ENCODE measurements at regions not wholly inside any gene's neighbourhood (a gene's known extent, or its start where the extent isn't known, plus 50 kb on each side); places are given as distances from the start of the nearest gene placed in this dataset.
"Not testable (repeated sequence)": the region's sequence is repeated elsewhere in the genome, so short reads cannot be mapped to it uniquely, and the experiment has no call there.

- Histone ChIP-seq H3K4me3 (no peak overlapping the region), H3K27me3 (no peaks in the 10 kb centered on the region), H3K36me3 (no peaks in the 10 kb centered on the region), H3K4me1 (no peaks in the 10 kb centered on the region), H3K27ac (no peak overlapping the region), H3K9me3 (no peaks in the 10 kb centered on the region)
- no peak for TF ChIP-seq CTCF (IDR thresholded peaks at IDR 0.05)
- TF ChIP-seq EP300 (IDR thresholded peaks at IDR 0.05): no peak
- TF ChIP-seq POLR2AphosphoS5 (IDR thresholded peaks at IDR 0.05): no peak
- TF ChIP-seq POLR2A (IDR thresholded peaks at IDR 0.05): no peak
- DNase-seq (ENCODE audit: low spot score in 2 of 2): no peak
These were observed 488.6 kb upstream of the USP9Y start for GRCh38 chrY:12212394-12212793.

GRCh38 chrY:12215564-12216022 is 485.4 kb upstream of the USP9Y start:
- H3K4me3 ChIP-seq: no peak overlapping the region
- no peaks in the 10 kb centered on the region for H3K36me3 ChIP-seq
- H3K27ac ChIP-seq: no peak overlapping the region
- no peak for TF ChIP-seq POLR2A (IDR thresholded peaks at IDR 0.05)
- no peak for TF ChIP-seq CTCF (IDR thresholded peaks at IDR 0.05)
- no peak for TF ChIP-seq POLR2AphosphoS5 (IDR thresholded peaks at IDR 0.05)
- no peak for TF ChIP-seq EP300 (IDR thresholded peaks at IDR 0.05)
- no peak for DNase-seq (ENCODE audit: low spot score in 2 of 2)
- no peaks in the 10 kb centered on the region for H3K9me3 ChIP-seq
- no peaks in the 10 kb centered on the region for H3K27me3 ChIP-seq
- no peaks in the 10 kb centered on the region for H3K4me1 ChIP-seq

GRCh38 chrY:12230921-12231320 is 470.1 kb upstream of the USP9Y start:
- TF ChIP-seq CTCF (IDR thresholded peaks at IDR 0.05) (no peak), POLR2AphosphoS5 (IDR thresholded peaks at IDR 0.05) (no peak), EP300 (IDR thresholded peaks at IDR 0.05) (no peak), POLR2A (IDR thresholded peaks at IDR 0.05) (no peak)
- Histone ChIP-seq H3K4me1 (no peaks in the 10 kb centered on the region), H3K36me3 (no peaks in the 10 kb centered on the region), H3K4me3 (no peak overlapping the region), H3K27ac (no peak overlapping the region), H3K9me3 (no peaks in the 10 kb centered on the region), H3K27me3 (no peaks in the 10 kb centered on the region)
- WGBS: no CpG with 5 or more reads among the region's 1 CpG
- DNase-seq (ENCODE audit: low spot score in 2 of 2): no peak

GRCh38 chrY:12236399-12236798 is 464.6 kb upstream of the USP9Y start:
- H3K4me3 ChIP-seq: no peak overlapping the region
- no CpG with 5 or more reads among the region's 4 CpGs for WGBS
- no peak for TF ChIP-seq POLR2AphosphoS5 (IDR thresholded peaks at IDR 0.05)
- no peak for TF ChIP-seq POLR2A (IDR thresholded peaks at IDR 0.05)
- no peak for TF ChIP-seq EP300 (IDR thresholded peaks at IDR 0.05)
- no peak for TF ChIP-seq CTCF (IDR thresholded peaks at IDR 0.05)

GRCh38 chrY:12240326-12240725 is 460.7 kb upstream of the USP9Y start:
- not testable (repeated sequence) for H3K4me1 ChIP-seq; H3K36me3 ChIP-seq; DNase-seq (ENCODE audit: low spot score in 2 of 2); H3K9me3 ChIP-seq; H3K27me3 ChIP-seq; H3K4me3 ChIP-seq; H3K27ac ChIP-seq
- WGBS: no CpG with 5 or more reads among the region's 2 CpGs

More at GRCh38 chrY:12236399-12236798, 464.6 kb upstream of the USP9Y start:
- no peak overlapping the region for H3K27ac ChIP-seq
- no peaks in the 10 kb centered on the region for H3K9me3 ChIP-seq
- no peak for DNase-seq (ENCODE audit: low spot score in 2 of 2)
- no peaks in the 10 kb centered on the region for H3K27me3 ChIP-seq
- no peaks in the 10 kb centered on the region for H3K4me1 ChIP-seq
- H3K36me3 ChIP-seq: no peaks in the 10 kb centered on the region

GRCh38 chrY:12244146-12244545 is 456.9 kb upstream of the USP9Y start:
- TF ChIP-seq POLR2AphosphoS5 (IDR thresholded peaks at IDR 0.05): no peak
- no peak for TF ChIP-seq POLR2A (IDR thresholded peaks at IDR 0.05)
- TF ChIP-seq EP300 (IDR thresholded peaks at IDR 0.05): no peak
- no peak for TF ChIP-seq CTCF (IDR thresholded peaks at IDR 0.05)
- H3K4me3 ChIP-seq: no peak overlapping the region
- no peaks in the 10 kb centered on the region for H3K9me3 ChIP-seq
- no peak overlapping the region for H3K27ac ChIP-seq
- H3K27me3 ChIP-seq: no peaks in the 10 kb centered on the region
- WGBS: no CpG with 5 or more reads among the region's 1 CpG
- H3K36me3 ChIP-seq: no peaks in the 10 kb centered on the region
- no peak for DNase-seq (ENCODE audit: low spot score in 2 of 2)
- H3K4me1 ChIP-seq: no peaks in the 10 kb centered on the region
